OCI-LY1 (cell line): ENCODE measurements at regions not wholly inside any gene's neighbourhood (a gene's known extent, or its start where the extent isn't known, plus 50 kb on each side); places are given as distances from the start of the nearest gene placed in this dataset.

Experiments
- H2AFZ ChIP-seq: fragments of 200-600 bp; sonication (generic), shearing (Covaris generic); 2 replicates; pipeline ENCODE4 v1.6.0; 2014; ENCODE audit warnings: antibody characterized with exemption, mild to moderate bottlenecking, low read length
- H3F3A ChIP-seq: fragments of 200-600 bp; sonication (generic), shearing (Covaris generic); 2 replicates; pipeline ENCODE4 v1.6.0; 2014; ENCODE audit warnings: mild to moderate bottlenecking, antibody characterized with exemption, low read length, moderate library complexity; ENCODE audit not compliant: insufficient read depth
- H3K27ac ChIP-seq: fragments of 200-600 bp; sonication (generic); 2 replicates; pipeline ENCODE4 v1.5.1; 2014; ENCODE audit warnings: low read length, mixed run types, mild to moderate bottlenecking, low read depth; ENCODE audit not compliant: poor library complexity, severe bottlenecking
- H3K27me3 ChIP-seq: fragments of 200-600 bp; sonication (generic); 2 replicates; pipeline ENCODE4 v1.6.0; 2014; ENCODE audit warnings: antibody characterized with exemption, mild to moderate bottlenecking, low read length, moderate library complexity; ENCODE audit not compliant: insufficient read depth
- H3K36me3 ChIP-seq: fragments of 200-600 bp; sonication (generic); 2 replicates; pipeline ENCODE4 v1.6.1; 2014; ENCODE audit warnings: mild to moderate bottlenecking, antibody characterized with exemption, low read length, moderate library complexity, mixed read lengths; ENCODE audit not compliant: insufficient read depth
- H3K4me1 ChIP-seq: fragments of 200-600 bp; sonication (generic); 2 replicates; pipeline ENCODE4 v1.5.1; 2014; ENCODE audit warnings: mild to moderate bottlenecking, low read length, moderate library complexity; ENCODE audit not compliant: insufficient read depth, severe bottlenecking
- H3K4me2 ChIP-seq: fragments of 200-600 bp; sonication (generic), shearing (Covaris generic); 2 replicates; pipeline ENCODE4 v1.6.1; 2014; ENCODE audit warnings: low read length
- H3K4me3 ChIP-seq: fragments of 200-600 bp; sonication (generic); 2 replicates; pipeline ENCODE4 v1.5.1; 2014; ENCODE audit warnings: low read length, low read depth, mild to moderate bottlenecking, mixed read lengths; ENCODE audit not compliant: poor library complexity, severe bottlenecking
- H3K79me2 ChIP-seq: fragments of 200-600 bp; shearing (Covaris generic); 2 replicates; pipeline ENCODE4 v1.6.1; 2016; ENCODE audit warnings: mixed run types, low read length, mixed read lengths; ENCODE audit not compliant: insufficient read depth
- H3K9ac ChIP-seq: fragments of 200-600 bp; sonication (generic), shearing (Covaris generic); 2 replicates; pipeline ENCODE4 v1.6.1; 2014; ENCODE audit warnings: mild to moderate bottlenecking, low read length, mixed read lengths
- H3K9me2 ChIP-seq: fragments of 200-600 bp; sonication (generic), shearing (Covaris generic); 2 replicates; pipeline ENCODE4 v1.6.1; 2014; ENCODE audit warnings: low read depth, mild to moderate bottlenecking, low read length, mixed read lengths
- H3K9me3 ChIP-seq: fragments of 200-600 bp; shearing (Covaris generic); 2 replicates; pipeline ENCODE4 v1.6.1; 2014; ENCODE audit warnings: low read length, mixed read lengths
- H4K20me1 ChIP-seq: fragments of 200-600 bp; sonication (generic), shearing (Covaris generic); 2 replicates; pipeline ENCODE4 v1.6.0; 2016; ENCODE audit warnings: mild to moderate bottlenecking, low read length; ENCODE audit not compliant: insufficient read depth
- CTCF ChIP-seq: fragments of 200-600 bp; sonication (generic), shearing (Covaris generic); IDR thresholded peaks from 2 replicates; pipeline ENCODE4 v1.5.1; 2017; ENCODE audit warnings: mild to moderate bottlenecking, antibody characterized with exemption, low read length, moderate library complexity, mixed read lengths
- EZH2 ChIP-seq: fragments of 200-600 bp; sonication (generic), shearing (Covaris generic); IDR thresholded peaks from 2 replicates; pipeline ENCODE4 v1.8.0; 2017; ENCODE audit warnings: borderline replicate concordance, mixed run types, mild to moderate bottlenecking, antibody characterized with exemption, low read length, moderate library complexity, mixed read lengths

- no peaks in the 10 kb centered on the region for H3K36me3 ChIP-seq
- H4K20me1 ChIP-seq, result no peaks in the 10 kb centered on the region
- H3K4me3 ChIP-seq, result no peak overlapping the region
- no peak overlapping the region for H3K4me2 ChIP-seq
- H2AFZ ChIP-seq, result no peak overlapping the region
- no peaks in the 10 kb centered on the region for H3K79me2 ChIP-seq
- H3K9me3 ChIP-seq, result no peaks in the 10 kb centered on the region
- no peaks in the 10 kb centered on the region for H3K27me3 ChIP-seq
- H3K9me2 ChIP-seq, result no peaks in the 10 kb centered on the region
- TF ChIP-seq CTCF (no peak), EZH2 (no peak)
- no peak overlapping the region for H3K27ac ChIP-seq
- no peaks in the 10 kb centered on the region for H3F3A ChIP-seq
- no peaks in the 10 kb centered on the region for H3K4me1 ChIP-seq
- H3K9ac ChIP-seq, result no peak overlapping the region
Measured at GRCh38 chr18:30746224-30746623, 296.3 kb downstream of the DSC3 start.

- H3K79me2 ChIP-seq, result no peaks in the 10 kb centered on the region
- no peak overlapping the region for H2AFZ ChIP-seq
- H3K9ac ChIP-seq, result no peak overlapping the region
- no peaks in the 10 kb centered on the region for H3K36me3 ChIP-seq
- H3F3A ChIP-seq, result no peaks in the 10 kb centered on the region
- no peak overlapping the region for H3K4me2 ChIP-seq
- no peaks in the 10 kb centered on the region for H3K27me3 ChIP-seq
- no peak for TF ChIP-seq CTCF
- H4K20me1 ChIP-seq, result no peaks in the 10 kb centered on the region
- no peaks in the 10 kb centered on the region for H3K9me2 ChIP-seq
- no peaks in the 10 kb centered on the region for H3K9me3 ChIP-seq
- H3K4me1 ChIP-seq, result no peaks in the 10 kb centered on the region
- H3K4me3 ChIP-seq, result no peak overlapping the region
- H3K27ac ChIP-seq, result no peak overlapping the region
Measured at GRCh38 chr18:30743033-30743432, 299.5 kb downstream of the DSC3 start.

GRCh38 chr18:30730915-30731314 lies 311.6 kb downstream of the DSC3 start:
- H3K4me3 ChIP-seq, result no peak overlapping the region
- no peak overlapping the region for H2AFZ ChIP-seq
- TF ChIP-seq EZH2 (no peak), CTCF (no peak)
- no peaks in the 10 kb centered on the region for H3K9me3 ChIP-seq
- H3K27ac ChIP-seq, result no peak overlapping the region
- H4K20me1 ChIP-seq, result no peaks in the 10 kb centered on the region
- no peak overlapping the region for H3K9ac ChIP-seq
- H3K79me2 ChIP-seq, result no peaks in the 10 kb centered on the region
- H3F3A ChIP-seq, result no peaks in the 10 kb centered on the region
- H3K4me2 ChIP-seq, result no peak overlapping the region
- no peaks in the 10 kb centered on the region for H3K27me3 ChIP-seq
- H3K4me1 ChIP-seq, result no peaks in the 10 kb centered on the region
- H3K9me2 ChIP-seq, result no peaks in the 10 kb centered on the region
- H3K36me3 ChIP-seq, result no peaks in the 10 kb centered on the region
